ENCODE measurements at regions not wholly inside any gene's neighbourhood (a gene's known extent, or its start where the extent isn't known, plus 50 kb on each side); places are given as distances from the start of the nearest gene placed in this dataset.

GRCh38 chr7:17659126-17659525 is 281.2 kb downstream of the SNX13 start:
- TF ChIP-seq CTCF (IDR thresholded peaks at IDR 0.05; ENCODE audit: low read length): no peak
- no peak for TF ChIP-seq EZH2 (optimal IDR thresholded peaks at IDR 0.05; ENCODE audit: low read depth, low read length)
- TF ChIP-seq EZH2phosphoT487 (IDR thresholded peaks at IDR 0.05; ENCODE audit: low read length): no peak

Measured in MM.1S (cell line).